Testis (tissue), 2 donors: ENCODE measurements at regions not wholly inside any gene's neighbourhood (a gene's known extent, or its start where the extent isn't known, plus 50 kb on each side); places are given as distances from the start of the nearest gene placed in this dataset.

ENCODE experiments used
- DNase-seq: peaks from one replicate; pipeline ENCODE4 v3.0.0-alpha.2; 2019
- H3K27ac ChIP-seq, 2 donors: fragments of 200-600 bp; sonication (generic); one replicate each; pipeline ENCODE4 v1.5.1; 2019
- H3K27me3 ChIP-seq: fragments of 200-600 bp; sonication (generic); one replicate; pipeline ENCODE4 v1.5.1; 2019
- H3K36me3 ChIP-seq: fragments of 200-600 bp; sonication (generic); one replicate; pipeline ENCODE4 v1.5.1; 2017; ENCODE audit warnings: low read depth; ENCODE audit errors: missing control alignments
- H3K4me1 ChIP-seq: fragments of 200-600 bp; sonication (generic); one replicate; pipeline ENCODE4 v1.5.1; 2019
- H3K4me3 ChIP-seq, 2 donors: fragments of 200-600 bp; sonication (generic); one replicate each; pipeline ENCODE4 v1.5.1; 2017 to 2019
- H3K9me3 ChIP-seq: fragments of 200-600 bp; sonication (generic); one replicate; pipeline ENCODE4 v1.5.1; 2017
- CTCF ChIP-seq, 3 experiments: fragments of 450-650 bp in 2 of 3; fragments of 200-600 bp in 1 of 3; sonication (generic) in 1 of 3; IDR thresholded peaks; one replicate each; pipeline ENCODE4 v1.5.1; 2016 to 2019; ENCODE audit warnings: antibody characterized with exemption in 3 of 3, mild to moderate bottlenecking in 2 of 3, moderate library complexity in 1 of 3
- POLR2A ChIP-seq: fragments of 450-650 bp; IDR thresholded peaks from one replicate; pipeline ENCODE4 v1.6.1; 2017; ENCODE audit warnings: antibody characterized with exemption, mild to moderate bottlenecking, moderate library complexity
- WGBS, 2 donors: methylation state at CpG; one replicate each; pipeline ENCODE4 v1.1.5; 2018; 5-methylcytosine and 5-hydroxymethylcytosine counted together
- intact Hi-C: fragments of 100-400 bp; cut with DNase I; formaldehyde crosslinking; loops from one replicate; pipeline ENCODE4 v1.15.1; 2023; ENCODE audit warnings: low total_unique reads

GRCh38 chr7:24133691-24134090 is 150.3 kb upstream of the NPY start:
- Histone ChIP-seq H3K4me1 (no peaks in the 10 kb centered on the region), H3K27ac (no peak overlapping the region), H3K27me3 (no peaks in the 10 kb centered on the region), H3K9me3 (no peaks in the 10 kb centered on the region), H3K36me3 (no peaks in the 10 kb centered on the region), H3K4me3 (no peak overlapping the region)
- intact Hi-C loops, result no loop called here
- DNase-seq, result no peak
- WGBS, 2 donors, result 77 to 84% methylated on average over 4 of the region's 4 CpGs
- TF ChIP-seq CTCF (IDR thresholded peaks at IDR 0.05), result no peak
- TF ChIP-seq POLR2A, result no peak

- intact Hi-C loops, result no loop called here
- no peak for DNase-seq
- H3K36me3 ChIP-seq, result no peaks in the 10 kb centered on the region
- no peak overlapping the region for H3K4me3 ChIP-seq
- H3K27ac ChIP-seq, result no peak overlapping the region
- TF ChIP-seq CTCF (IDR thresholded peaks at IDR 0.05), result no peak
- TF ChIP-seq POLR2A, result no peak
- H3K4me1 ChIP-seq, result no peaks in the 10 kb centered on the region
- H3K27me3 ChIP-seq, result no peaks in the 10 kb centered on the region
- 94% methylated on average over 4 of the region's 4 CpGs for WGBS, 2 donors
- H3K9me3 ChIP-seq, result no peaks in the 10 kb centered on the region
Measured at GRCh38 chr7:24134535-24134934, 149.5 kb upstream of the NPY start.

- Histone ChIP-seq H3K4me3 (no peak overlapping the region), H3K27me3 (no peaks in the 10 kb centered on the region), H3K27ac (no peak overlapping the region), H3K4me1 (no peaks in the 10 kb centered on the region), H3K36me3 (no peaks in the 10 kb centered on the region), H3K9me3 (no peaks in the 10 kb centered on the region)
- WGBS, 2 donors, result 71 to 72% methylated on average over 4 of the region's 4 CpGs
- intact Hi-C loops, result no loop called here
- TF ChIP-seq CTCF (IDR thresholded peaks at IDR 0.05) (no peak), POLR2A (no peak)
- no peak for DNase-seq
Measured at GRCh38 chr7:24135003-24135817, 148.8 kb upstream of the NPY start.

GRCh38 chr7:24137338-24137737 is 146.7 kb upstream of the NPY start:
- Histone ChIP-seq H3K27me3 (no peaks in the 10 kb centered on the region), H3K4me3 (no peak overlapping the region), H3K27ac (no peak overlapping the region), H3K36me3 (no peaks in the 10 kb centered on the region), H3K9me3 (no peaks in the 10 kb centered on the region), H3K4me1 (no peaks in the 10 kb centered on the region)
- no peak for DNase-seq
- TF ChIP-seq POLR2A, result no peak
- TF ChIP-seq CTCF (IDR thresholded peaks at IDR 0.05), result no peak
- intact Hi-C loops, result no loop called here
- WGBS, 2 donors, result 80 to 88% methylated on average over 3 of the region's 3 CpGs

GRCh38 chr7:24138343-24138742 is 145.6 kb upstream of the NPY start:
- Histone ChIP-seq H3K36me3 (no peaks in the 10 kb centered on the region), H3K9me3 (no peaks in the 10 kb centered on the region), H3K27ac (no peak overlapping the region), H3K4me1 (no peaks in the 10 kb centered on the region), H3K4me3 (no peak overlapping the region), H3K27me3 (no peaks in the 10 kb centered on the region)
- TF ChIP-seq CTCF (IDR thresholded peaks at IDR 0.05) (no peak), POLR2A (no peak)
- no peak for DNase-seq
- intact Hi-C loops, result no loop called here
